ENCODE measurements at regions not wholly inside any gene's neighbourhood (a gene's known extent, or its start where the extent isn't known, plus 50 kb on each side); places are given as distances from the start of the nearest gene placed in this dataset.

- DNase-seq: no peak
These were observed 69.4 kb upstream of the SMIM36 start for GRCh38 chr17:55580596-55581133.

- no peak for DNase-seq
These were observed 66.4 kb upstream of the SMIM36 start for GRCh38 chr17:55577687-55578086.

- no peak for DNase-seq
These were observed 65.8 kb upstream of the SMIM36 start for GRCh38 chr17:55576996-55577586.

DNA sequence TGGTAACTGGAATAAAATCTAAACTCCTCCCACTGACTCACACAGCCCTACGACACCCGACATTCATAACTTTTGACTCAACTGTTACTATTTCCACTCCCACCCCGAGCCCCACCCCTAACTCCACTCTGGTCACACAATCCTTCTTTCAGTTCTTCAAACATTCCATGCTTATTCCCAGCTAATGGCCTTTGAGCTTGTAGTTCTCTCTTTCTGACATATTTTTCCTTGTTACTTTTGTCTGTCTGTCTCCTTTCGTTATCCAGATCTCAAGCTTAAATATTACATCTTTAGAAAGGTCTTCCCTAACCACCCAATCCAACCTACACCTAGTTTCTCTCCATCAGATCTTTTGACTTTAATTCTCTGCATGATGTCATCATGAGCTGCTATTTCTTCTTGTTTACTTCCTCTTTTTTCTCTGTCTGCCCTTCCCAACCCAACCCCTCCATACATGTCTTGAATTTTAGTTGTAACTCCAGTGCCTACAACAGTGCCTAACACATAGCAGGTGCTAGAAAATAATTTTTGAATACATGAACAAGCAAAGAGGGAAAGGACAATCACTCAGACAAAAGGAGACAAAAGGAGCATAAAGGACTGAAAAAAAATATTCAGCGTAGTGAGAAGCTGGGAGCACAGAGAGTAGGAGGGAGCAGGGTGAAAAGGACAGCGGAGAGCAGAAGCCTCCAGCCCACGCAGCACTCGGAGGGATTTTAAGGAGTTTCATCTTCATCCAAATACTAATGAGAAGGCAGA is 65.2 kb upstream of the SMIM36 start:
- DNase-seq: no peak

- no peak for DNase-seq
These were observed 63.9 kb upstream of the SMIM36 start for GRCh38 chr17:55575058-55575636.

DNA sequence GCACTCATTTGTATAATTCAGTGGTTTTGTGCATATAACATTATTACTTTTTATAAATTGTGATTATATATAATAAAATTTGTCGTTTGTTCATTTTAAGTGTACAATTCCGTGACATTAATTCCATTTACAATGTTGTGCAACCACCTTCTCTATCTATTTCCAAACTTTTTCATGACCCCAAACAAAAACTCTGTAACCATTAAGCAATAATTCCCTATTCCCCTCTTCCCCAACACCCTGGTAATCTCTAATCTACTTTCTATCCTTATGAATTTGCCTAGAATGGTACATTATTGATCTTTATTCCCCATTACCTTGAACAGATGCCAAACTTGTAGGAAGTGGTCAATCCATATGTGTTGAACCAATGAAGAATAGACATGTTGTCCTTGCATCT is 61.3 kb upstream of the SMIM36 start:
- no peak for DNase-seq

GRCh38 chr17:55572139-55572538 is 60.9 kb upstream of the SMIM36 start:
- no peak for DNase-seq

DNA sequence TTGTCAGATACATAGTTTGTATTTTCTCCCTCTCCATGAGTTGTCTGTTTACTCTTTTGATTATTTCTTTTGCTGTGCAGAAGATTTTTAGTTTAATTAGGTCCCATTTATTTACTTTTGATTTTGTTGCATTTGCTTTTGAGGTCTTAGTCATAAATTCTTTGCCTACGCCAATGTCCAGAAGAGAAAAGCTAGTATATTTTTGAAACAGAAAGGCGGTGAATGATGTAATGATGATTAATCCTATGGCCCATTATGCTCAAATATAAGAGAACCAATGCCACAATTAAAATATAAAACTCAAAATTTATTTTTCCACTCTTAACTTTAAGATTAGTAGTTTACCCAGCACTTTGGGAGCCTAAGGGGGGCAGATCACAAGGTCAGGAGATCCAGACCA is 59.8 kb upstream of the SMIM36 start:
- no peak for DNase-seq

DNA sequence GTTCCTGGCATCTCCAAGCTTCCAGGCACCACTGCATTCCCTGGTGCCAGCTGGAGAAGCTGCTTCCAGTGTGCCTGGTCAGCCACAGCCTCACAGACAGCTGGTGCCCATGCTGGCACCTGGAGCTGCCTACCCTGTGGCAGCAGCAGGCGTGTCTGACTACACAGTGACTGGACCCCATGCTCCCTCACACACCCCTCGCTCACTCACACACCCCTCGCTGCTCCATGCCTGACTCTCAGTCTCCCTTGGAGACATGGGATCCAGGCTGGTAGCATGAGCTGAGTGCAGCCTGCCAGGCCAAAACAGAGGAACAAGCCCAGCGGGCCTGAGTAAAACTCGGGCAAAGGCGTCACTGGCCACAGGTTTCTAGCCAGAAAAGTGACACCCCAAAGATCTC is 59.1 kb upstream of the SMIM36 start:
- no peak for DNase-seq

- DNase-seq: no peak
These were observed 56.3 kb upstream of the SMIM36 start for GRCh38 chr17:55567240-55568214.

- no peak for DNase-seq
These were observed 52.8 kb upstream of the SMIM36 start for GRCh38 chr17:55564081-55564480.

DNA sequence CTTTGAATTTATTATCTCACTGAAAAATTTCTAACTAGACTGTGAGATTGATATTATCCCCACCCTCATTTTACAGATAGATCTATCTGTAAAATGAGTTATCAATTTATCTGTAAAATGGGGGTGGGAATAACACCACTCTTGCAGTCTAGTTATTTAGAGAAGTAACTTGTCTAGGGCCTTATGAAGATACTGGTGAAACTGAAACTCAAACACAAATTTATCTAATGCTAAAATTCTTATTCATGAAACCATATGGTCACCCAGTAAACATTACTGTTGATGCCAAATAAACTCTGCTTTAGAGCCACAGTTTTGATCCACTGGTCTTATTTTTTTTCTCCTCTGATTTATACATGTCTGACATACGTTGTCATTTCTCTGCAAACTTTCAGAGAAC is 52.1 kb upstream of the SMIM36 start:
- no peak for DNase-seq

GRCh38 chr17:55561973-55562495 is 50.8 kb upstream of the SMIM36 start:
- DNase-seq: no peak

DNA sequence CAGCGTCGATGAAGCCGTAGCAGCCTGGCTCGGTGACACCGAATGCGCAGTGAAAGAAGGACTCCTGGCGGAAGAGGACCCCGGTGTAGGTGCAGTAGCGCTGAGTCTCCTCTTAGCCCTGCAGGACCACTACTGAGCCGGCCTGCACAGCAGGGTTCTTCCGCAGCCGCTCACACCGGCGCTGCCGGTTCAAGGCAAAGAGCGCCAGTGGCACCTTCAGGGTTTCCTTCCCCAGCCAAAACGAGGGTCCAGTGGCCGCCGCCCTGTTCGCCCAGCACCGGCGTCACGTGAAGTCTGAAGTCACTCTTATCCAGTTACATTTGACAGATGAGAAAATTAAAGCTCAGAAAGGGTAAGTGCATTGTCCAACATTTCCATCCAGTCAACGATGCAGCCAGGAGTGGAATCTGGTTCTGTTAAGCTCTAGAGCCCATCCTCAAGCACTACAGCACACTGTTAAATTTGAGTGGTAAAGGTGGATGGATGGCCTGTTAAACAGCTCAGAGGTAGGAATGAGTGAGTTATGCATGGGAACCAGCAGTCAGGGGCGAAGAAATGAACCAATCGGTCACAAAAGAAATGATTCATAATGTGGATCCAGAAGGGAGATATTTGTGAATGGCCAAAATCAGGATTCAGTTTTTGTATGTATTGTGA is 50.2 kb upstream of the SMIM36 start:
- no peak for DNase-seq

All from NCI-H1930 (cell line).